T-cell (primary cell): ENCODE measurements at regions not wholly inside any gene's neighbourhood (a gene's known extent, or its start where the extent isn't known, plus 50 kb on each side); places are given as distances from the start of the nearest gene placed in this dataset.
A peak's percentile ranks its signal among the peaks of the same experiment; 100 is the strongest.

Experiments
- ATAC-seq, 4 experiments: fragments of 200-7000 bp in 3 of 4; fragments of 150-1000 bp in 1 of 4; cut with Tn5 transposase; replicated peaks in 1 of 4; 1 replicate in 3 of 4; 2 replicates in 1 of 4; pipeline ENCODE4 v1.10.0; 2021; ENCODE audit warnings: moderate library complexity in 3 of 4, mild to moderate bottlenecking in 2 of 4, moderate number of reproducible peaks in 1 of 4
- CTCF ChIA-PET, 2 donors: fragments of 300-600 bp; sonication (Branson Sonifier 250); formaldehyde crosslinking; loops; one replicate each; lab custom pipeline; 2022; ENCODE audit warnings: antibody characterized with exemption in 2 of 2; lab: Charles Lee
- POLR2A ChIA-PET, 2 donors: fragments of 300-600 bp; sonication (Branson Sonifier 250); formaldehyde crosslinking; loops; one replicate each; lab custom pipeline; 2022; ENCODE audit warnings: antibody characterized with exemption in 2 of 2; lab: Charles Lee
- DNase-seq, 35 experiments: peaks; one replicate each; pipeline versions ENCODE4 v3.0.0 to v3.0.0-alpha.2; 2013 to 2023
- H3K27ac ChIP-seq: one replicate; pipeline ENCODE4 v1.5.1; 2013; ENCODE audit warnings: low read length
- H3K27me3 ChIP-seq, 2 experiments: replicated peaks in 1 of 2; 1 replicate in 1 of 2; 2 replicates in 1 of 2; pipeline versions ENCODE4 v1.6.1 to v1.7.0; 2013; ENCODE audit warnings: low read length in 1 of 2, mixed read lengths in 1 of 2; ENCODE audit not compliant: control insufficient read depth in 2 of 2, insufficient read depth in 2 of 2; ENCODE audit errors: extremely low read depth in 1 of 2
- H3K36me3 ChIP-seq, 2 donors: 1 replicate in 1 of 2; 2 replicates in 1 of 2; pipeline versions ENCODE4 v1.6.1 to v1.7.0; 2013; ENCODE audit warnings: low read length in 1 of 2; ENCODE audit not compliant: control insufficient read depth in 2 of 2, insufficient read depth in 1 of 2; ENCODE audit errors: extremely low read depth in 1 of 2
- H3K4me1 ChIP-seq, 2 experiments: 1 replicate in 1 of 2; 2 replicates in 1 of 2; pipeline versions ENCODE4 v1.6.1 to v1.7.0; 2013; ENCODE audit warnings: low read length in 2 of 2, mixed read lengths in 1 of 2; ENCODE audit not compliant: insufficient read depth in 2 of 2, control insufficient read depth in 1 of 2; ENCODE audit errors: extremely low read depth in 1 of 2
- H3K4me3 ChIP-seq, 2 donors: 1 replicate in 1 of 2; 2 replicates in 1 of 2; pipeline versions ENCODE4 v1.5.1 to v1.7.0; 2013; ENCODE audit warnings: mild to moderate bottlenecking in 2 of 2, low read length in 1 of 2, moderate library complexity in 1 of 2; ENCODE audit not compliant: control insufficient read depth in 1 of 2; ENCODE audit errors: extremely low read depth in 1 of 2
- H3K9me3 ChIP-seq: 2 replicates; pipeline ENCODE4 v1.7.0; 2013
- H3K27ac Mint-ChIP-seq, 2 donors: one replicate each; pipeline ENCODE4 v1.8.0; 2020 to 2021; ENCODE audit warnings: mild to moderate bottlenecking in 2 of 2, mixed read lengths in 2 of 2
- H3K27me3 Mint-ChIP-seq, 2 donors: one replicate each; pipeline ENCODE4 v1.8.0; 2021 to 2022; ENCODE audit warnings: mixed read lengths in 2 of 2
- H3K36me3 Mint-ChIP-seq: one replicate; pipeline ENCODE4 v1.8.0; 2021; ENCODE audit warnings: mixed read lengths
- H3K4me1 Mint-ChIP-seq, 3 donors: one replicate each; pipeline ENCODE4 v1.8.0; 2020 to 2022; ENCODE audit warnings: mixed read lengths in 3 of 3, mild to moderate bottlenecking in 1 of 3
- H3K4me3 Mint-ChIP-seq, 3 donors: one replicate each; pipeline ENCODE4 v1.8.0; 2020 to 2022; ENCODE audit warnings: mild to moderate bottlenecking in 3 of 3, mixed read lengths in 3 of 3, moderate library complexity in 3 of 3
- H3K9me3 Mint-ChIP-seq, 3 donors: one replicate each; pipeline ENCODE4 v1.8.0; 2020 to 2022; ENCODE audit warnings: mixed read lengths in 3 of 3
- WGBS: methylation state at CpG from one replicate; pipeline ENCODE4 v1.1.5; 2013; ENCODE audit warnings: missing lambda C conversion rate; ENCODE audit not compliant: insufficient coverage; 5-methylcytosine and 5-hydroxymethylcytosine counted together

DNA sequence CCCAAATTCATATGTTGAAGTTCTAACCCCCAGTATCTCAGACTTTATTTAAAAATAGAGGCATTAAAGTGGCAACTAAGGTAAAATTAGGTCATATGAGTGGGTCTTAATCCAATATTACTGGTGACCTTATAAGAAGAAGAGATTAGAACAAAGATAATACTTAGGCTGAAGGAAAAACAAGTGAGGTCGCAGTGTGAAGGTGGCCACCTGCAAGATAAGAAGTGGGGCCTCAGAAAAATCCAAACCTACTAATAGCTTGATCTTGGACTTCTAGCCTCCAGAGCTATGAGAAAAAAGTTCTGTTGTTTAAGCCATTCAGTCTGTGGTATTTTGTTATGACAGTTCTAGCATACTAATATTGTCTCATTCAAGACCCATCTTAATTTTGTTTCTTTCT, 159.9 kb upstream of the PEX5L start:
- no peaks in the 10 kb centered on the region for H3K4me1 ChIP-seq
- Mint-ChIP-seq H3K36me3 (no peaks in the 10 kb centered on the region), H3K4me1 (no peaks in the 10 kb centered on the region), H3K27me3 (peaks cover 0 to 3% of the 10 kb centered on the region in 2 donors), H3K4me3 (no peak overlapping the region), H3K9me3 (peaks cover 0 to 11% (median 3%) of the 10 kb centered on the region in 3 donors), H3K27ac (no peak overlapping the region)
- H3K4me3 ChIP-seq: no peak overlapping the region
- no peaks in the 10 kb centered on the region for H3K9me3 ChIP-seq
- H3K27me3 ChIP-seq: no peaks in the 10 kb centered on the region
- WGBS: no CpG with 5 or more reads among the region's 1 CpG
- DNase-seq (no peak), ATAC-seq (no peak)
- POLR2A ChIA-PET: interaction anchor here in 1 of 2 donors (0.7 kb wide), 1 partner anchor 8 kb away, joined by 10 read pairs; no protein-coding TSS in a partner anchor
- H3K36me3 ChIP-seq: no peaks in the 10 kb centered on the region
- CTCF ChIA-PET: no interaction called here
- no peak overlapping the region for H3K27ac ChIP-seq

DNA sequence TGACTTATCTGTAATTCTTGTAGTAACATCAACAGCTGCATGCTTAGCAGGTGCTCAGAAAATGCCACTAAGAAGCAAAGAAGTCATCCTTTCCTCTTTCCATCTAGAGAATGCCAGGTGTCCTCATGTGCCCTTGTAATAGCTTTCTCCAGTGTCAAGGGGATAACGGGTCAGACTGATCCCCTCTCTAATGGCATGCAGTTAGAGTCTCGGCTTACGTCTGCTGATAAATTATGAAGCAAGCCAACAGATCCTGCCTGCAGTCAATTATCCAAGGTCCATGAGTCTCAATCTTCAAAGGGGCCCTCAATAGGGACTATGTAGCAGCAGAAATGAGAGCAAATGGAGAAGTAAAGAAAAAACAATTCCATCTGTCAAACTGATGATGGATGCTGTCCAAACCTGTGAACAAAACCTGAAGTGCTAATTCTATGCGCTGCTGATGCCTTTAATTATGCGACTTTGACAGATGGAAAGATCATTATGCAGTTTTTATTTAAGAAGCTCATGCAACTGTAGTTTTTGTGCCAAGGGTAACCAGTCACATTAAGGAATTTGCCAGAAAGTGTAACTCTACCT, 162.8 kb upstream of the PEX5L start:
- H3K4me1 ChIP-seq: no peaks in the 10 kb centered on the region
- no peaks in the 10 kb centered on the region for H3K9me3 ChIP-seq
- H3K36me3 Mint-ChIP-seq: no peaks in the 10 kb centered on the region
- DNase-seq: no peak
- 69% methylated on average over 4 of the region's 5 CpGs for WGBS
- H3K27me3 Mint-ChIP-seq: peaks cover 0 to 3% of the 10 kb centered on the region in 2 donors
- no peaks in the 10 kb centered on the region for H3K36me3 ChIP-seq
- no peaks in the 10 kb centered on the region for H3K27me3 ChIP-seq
- no peak for ATAC-seq
- H3K27ac Mint-ChIP-seq: no peak overlapping the region
- ChIA-PET CTCF (no interaction called here), POLR2A (no interaction called here)
- peaks cover 0 to 7% (median 3%) of the 10 kb centered on the region in 3 donors for H3K9me3 Mint-ChIP-seq
- no peak overlapping the region for H3K4me3 ChIP-seq
- no peak overlapping the region for H3K4me3 Mint-ChIP-seq
- no peak overlapping the region for H3K27ac ChIP-seq
- H3K4me1 Mint-ChIP-seq: no peaks in the 10 kb centered on the region

DNA sequence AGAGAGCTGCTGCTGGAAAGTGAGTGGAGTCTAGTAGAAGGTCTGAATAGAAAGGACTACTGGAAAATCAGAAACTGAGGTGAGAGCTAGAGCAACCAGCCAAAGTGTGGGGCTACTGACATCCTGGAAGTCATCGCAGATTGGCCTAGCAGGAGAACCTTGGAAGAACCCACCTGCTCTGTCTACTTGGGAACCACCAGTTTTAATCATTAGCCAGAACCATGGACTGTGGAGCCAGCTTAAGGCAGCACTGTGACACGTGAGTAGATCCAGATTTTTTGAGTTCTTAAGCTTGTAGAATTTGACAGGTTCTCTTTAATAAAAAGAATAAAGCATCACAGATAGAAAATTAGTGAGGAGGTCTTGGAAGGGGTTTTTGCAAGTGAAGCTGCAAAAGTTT, 179.1 kb upstream of the PEX5L start:
- Mint-ChIP-seq H3K36me3 (no peaks in the 10 kb centered on the region), H3K9me3 (peaks cover 3 to 11% (median 10%) of the 10 kb centered on the region in 3 donors), H3K4me3 (no peak overlapping the region), H3K27ac (no peak overlapping the region), H3K27me3 (peaks cover 0 to 8% of the 10 kb centered on the region in 2 donors), H3K4me1 (no peaks in the 10 kb centered on the region)
- no peaks in the 10 kb centered on the region for H3K9me3 ChIP-seq
- H3K27me3 ChIP-seq: no peaks in the 10 kb centered on the region
- POLR2A ChIA-PET: no interaction called here
- H3K4me3 ChIP-seq: no peak overlapping the region
- H3K36me3 ChIP-seq: no peaks in the 10 kb centered on the region
- WGBS: no CpG with 5 or more reads among the region's 2 CpGs
- DNase-seq (no peak), ATAC-seq (no peak)
- no peak overlapping the region for H3K27ac ChIP-seq
- CTCF ChIA-PET: no interaction called here
- H3K4me1 ChIP-seq: no peaks in the 10 kb centered on the region

DNA sequence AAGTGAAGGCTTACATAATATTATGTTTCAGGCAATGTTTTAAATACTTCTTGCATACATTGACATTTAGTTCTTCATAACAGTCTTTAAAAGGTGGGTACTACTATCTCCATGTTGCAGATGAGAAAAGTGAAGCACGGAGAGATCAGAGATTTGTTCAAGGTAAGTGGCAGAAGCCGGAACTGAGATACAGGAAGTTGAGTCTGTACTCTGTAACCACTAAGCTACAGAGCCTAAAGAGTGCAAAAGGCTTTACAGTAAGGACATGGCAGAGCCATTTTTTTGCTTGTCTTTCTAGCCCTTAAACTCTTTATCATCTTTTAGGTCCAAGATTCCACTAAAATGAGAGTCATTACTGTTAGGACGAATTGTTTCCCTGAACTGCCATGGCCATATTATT, 186.5 kb upstream of the PEX5L start:
- WGBS: 100% methylated on average over 1 of the region's 3 CpGs
- Mint-ChIP-seq H3K27ac (no peak overlapping the region), H3K9me3 (peaks cover 9 to 28% (median 16%) of the 10 kb centered on the region in 3 donors), H3K4me3 (no peak overlapping the region), H3K27me3 (no peaks in the 10 kb centered on the region), H3K4me1 (no peaks in the 10 kb centered on the region), H3K36me3 (no peaks in the 10 kb centered on the region)
- ATAC-seq: no peak
- H3K27ac ChIP-seq: no peak overlapping the region
- CTCF ChIA-PET: no interaction called here
- DNase-seq: no peak
- no peaks in the 10 kb centered on the region for H3K27me3 ChIP-seq
- no peak overlapping the region for H3K4me3 ChIP-seq
- POLR2A ChIA-PET: no interaction called here
- H3K36me3 ChIP-seq: no peaks in the 10 kb centered on the region
- no peaks in the 10 kb centered on the region for H3K9me3 ChIP-seq
- H3K4me1 ChIP-seq: no peaks in the 10 kb centered on the region

DNA sequence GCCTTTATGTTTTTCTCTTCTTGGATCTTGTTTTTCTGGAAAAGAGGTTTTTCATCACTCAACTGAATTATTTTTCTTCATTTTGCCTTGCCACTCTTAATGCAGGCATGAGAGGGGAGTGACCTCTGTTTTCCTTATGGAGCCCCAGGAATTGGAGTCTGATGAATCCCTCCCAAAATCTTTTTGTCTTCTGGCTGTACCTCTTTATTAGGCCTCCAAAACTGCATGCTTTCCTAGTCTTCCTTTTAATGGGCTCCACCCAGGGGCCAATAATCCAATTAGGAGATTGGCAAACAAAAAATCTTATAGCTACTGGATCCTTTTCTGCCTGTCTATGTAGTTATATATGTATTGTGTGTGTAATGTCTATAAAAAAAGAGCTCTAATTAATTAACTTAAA, 192.4 kb upstream of the PEX5L start:
- H3K9me3 Mint-ChIP-seq: peaks cover 6 to 30% (median 20%) of the 10 kb centered on the region in 3 donors

DNA sequence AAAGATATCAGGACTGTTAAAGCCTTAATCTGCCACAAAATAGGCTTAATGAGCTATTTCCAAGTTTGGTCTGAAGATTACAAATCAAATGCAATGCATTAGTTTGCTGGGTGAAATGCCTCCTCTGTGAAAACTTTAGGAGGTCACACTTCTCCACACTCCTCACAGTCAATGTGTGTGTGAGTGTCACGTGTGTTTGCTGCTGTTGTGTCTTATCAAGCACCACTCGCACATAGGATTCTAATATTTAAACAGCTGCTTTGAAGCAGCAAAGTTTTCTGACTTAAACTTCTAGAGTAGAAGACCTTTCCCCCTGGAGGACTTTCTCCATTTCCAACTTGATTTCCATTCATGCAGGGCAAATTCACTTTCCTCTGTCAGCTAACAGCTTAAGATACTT, 203.2 kb upstream of the PEX5L start:
- no CpG with 5 or more reads among the region's 2 CpGs for WGBS
- DNase-seq (no peak), ATAC-seq (no peak)
- H3K4me3 ChIP-seq: no peak overlapping the region
- H3K4me1 ChIP-seq: no peaks in the 10 kb centered on the region
- H3K4me3 Mint-ChIP-seq: no peak overlapping the region
- no peaks in the 10 kb centered on the region for H3K27me3 Mint-ChIP-seq
- H3K27me3 ChIP-seq: no peaks in the 10 kb centered on the region
- no peak overlapping the region for H3K27ac Mint-ChIP-seq
- peaks cover 2 to 7% (median 6%) of the 10 kb centered on the region in 3 donors for H3K9me3 Mint-ChIP-seq
- ChIA-PET CTCF (no interaction called here), POLR2A (no interaction called here)
- no peak overlapping the region for H3K27ac ChIP-seq
- no peaks in the 10 kb centered on the region for H3K36me3 ChIP-seq
- no peaks in the 10 kb centered on the region for H3K9me3 ChIP-seq
- no peaks in the 10 kb centered on the region for H3K36me3 Mint-ChIP-seq
- no peaks in the 10 kb centered on the region for H3K4me1 Mint-ChIP-seq

More for the DNA sequence above, 192.4 kb upstream of the PEX5L start:
- no peak overlapping the region for H3K4me3 ChIP-seq
- Mint-ChIP-seq H3K4me1 (no peaks in the 10 kb centered on the region), H3K27me3 (no peaks in the 10 kb centered on the region), H3K36me3 (no peaks in the 10 kb centered on the region), H3K27ac (no peak overlapping the region), H3K4me3 (no peak overlapping the region)
- H3K4me1 ChIP-seq: no peaks in the 10 kb centered on the region
- no peaks in the 10 kb centered on the region for H3K36me3 ChIP-seq
- no peak for ATAC-seq
- ChIA-PET POLR2A (no interaction called here), CTCF (no interaction called here)
- H3K9me3 ChIP-seq: peaks cover 2% of the 10 kb centered on the region
- peak in 1 of 35 experiments; percentile 1 for DNase-seq
- no peaks in the 10 kb centered on the region for H3K27me3 ChIP-seq
- no peak overlapping the region for H3K27ac ChIP-seq
